ENCODE measurements at regions not wholly inside any gene's neighbourhood (a gene's known extent, or its start where the extent isn't known, plus 50 kb on each side); places are given as distances from the start of the nearest gene placed in this dataset.

GRCh38 chr12:111182382-111182781 lies 186.5 kb downstream of the PHETA1 start:
- TF ChIP-seq CTCF (IDR thresholded peaks at IDR 0.05): no peak
- TF ChIP-seq ZFX (IDR thresholded peaks at IDR 0.05; ENCODE audit: borderline replicate concordance): no peak
